Activated T-cell treated with anti-CD3 and anti-CD28 coated beads for 4 hours (primary cell): ENCODE measurements at regions not wholly inside any gene's neighbourhood (a gene's known extent, or its start where the extent isn't known, plus 50 kb on each side); places are given as distances from the start of the nearest gene placed in this dataset.
"Not testable (repeated sequence)": the region's sequence is repeated elsewhere in the genome, so short reads cannot be mapped to it uniquely, and the experiment has no call there.

Experiments
- DNase-seq: peaks from one replicate; pipeline ENCODE4 v3.0.0-alpha.2; 2020

DNA sequence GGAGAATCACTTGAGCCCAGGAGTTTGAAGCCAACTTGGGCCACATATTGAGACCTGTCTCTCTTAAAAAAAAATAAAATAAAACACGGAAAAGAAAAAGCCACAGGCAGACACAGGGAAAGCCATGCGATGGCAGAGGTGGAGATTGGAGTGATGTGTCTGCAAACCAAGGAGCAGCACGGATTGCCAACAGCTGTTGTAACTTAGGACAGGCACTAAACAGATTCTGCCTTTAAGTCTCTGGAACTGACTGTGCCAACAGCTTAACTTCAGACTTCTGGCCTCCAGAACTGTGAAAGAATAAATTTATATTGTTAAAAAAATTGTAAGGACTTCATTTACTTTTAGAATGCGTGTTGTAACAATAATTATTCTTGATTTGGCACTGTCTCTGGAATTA lies 318.5 kb upstream of the CHD1 start:
- no peak for DNase-seq

DNA sequence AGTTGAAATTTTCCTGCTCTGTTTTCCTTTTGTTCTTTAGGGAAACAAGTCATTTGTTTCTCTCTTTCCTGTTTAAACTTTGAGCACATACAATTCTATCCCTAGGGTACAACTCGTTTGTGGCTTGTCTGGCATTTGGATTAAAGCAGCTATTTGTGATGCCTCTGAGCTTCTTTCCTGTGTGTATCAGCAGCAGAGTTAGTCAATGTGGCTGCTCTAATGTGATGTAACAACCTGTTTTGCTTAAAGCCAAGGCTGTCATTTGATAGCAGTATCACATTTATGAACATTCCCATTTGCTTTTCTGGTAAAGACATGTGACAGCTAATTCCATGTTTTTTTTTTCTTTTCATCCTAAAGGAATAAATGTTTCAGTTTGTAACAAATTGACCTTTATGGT lies 314.3 kb upstream of the CHD1 start:
- DNase-seq: no peak

DNA sequence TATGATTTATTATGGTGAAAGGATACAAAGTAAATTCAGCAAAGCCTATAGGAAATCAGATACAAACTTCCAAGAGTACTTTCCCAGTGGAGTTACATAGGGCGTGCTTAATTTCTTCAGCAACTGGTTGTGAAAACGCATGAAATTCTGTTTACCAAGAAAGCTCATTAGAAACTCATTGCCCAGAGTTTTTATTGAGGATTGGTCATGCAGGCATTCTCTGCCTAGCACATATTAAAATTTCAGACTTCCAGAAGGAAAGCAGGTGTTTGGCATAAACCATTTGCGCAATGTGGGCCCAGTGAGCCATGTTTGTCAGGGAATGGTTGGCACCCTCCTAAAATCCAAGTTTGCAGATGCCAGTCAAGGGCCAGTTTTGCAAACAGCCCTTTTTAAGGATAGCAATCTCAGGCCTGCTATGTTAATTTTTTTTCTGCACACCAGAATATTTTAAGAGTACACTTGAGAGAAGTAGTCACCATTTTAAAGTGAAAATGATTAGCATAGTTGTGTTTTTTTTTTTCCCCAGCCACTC lies 311.1 kb upstream of the CHD1 start:
- no peak for DNase-seq

DNA sequence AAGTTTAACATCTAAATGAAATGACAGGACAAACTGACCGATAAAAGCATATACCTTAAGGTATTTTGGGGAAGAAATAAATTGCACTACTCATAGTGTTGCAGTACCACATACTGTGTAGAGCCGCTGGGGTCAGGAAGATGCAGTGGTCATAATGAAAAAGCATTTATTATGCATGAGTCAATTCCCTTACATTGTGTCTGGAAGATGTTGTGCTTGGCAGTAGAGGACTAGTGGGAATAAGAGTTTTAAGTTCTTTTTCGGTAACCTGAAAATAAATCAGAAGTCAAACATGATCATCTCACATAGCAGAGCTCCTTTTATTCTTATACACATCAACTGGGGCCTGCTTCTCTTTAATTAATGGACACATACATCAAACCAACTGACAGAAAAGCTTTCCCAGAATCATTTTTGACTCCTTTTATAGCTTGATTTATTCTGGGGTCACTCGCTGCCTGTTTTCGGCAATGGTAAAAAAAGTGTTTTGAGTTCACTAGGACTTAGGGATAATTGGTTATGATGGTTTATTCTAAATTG lies 262.5 kb upstream of the CHD1 start:
- no peak for DNase-seq

DNA sequence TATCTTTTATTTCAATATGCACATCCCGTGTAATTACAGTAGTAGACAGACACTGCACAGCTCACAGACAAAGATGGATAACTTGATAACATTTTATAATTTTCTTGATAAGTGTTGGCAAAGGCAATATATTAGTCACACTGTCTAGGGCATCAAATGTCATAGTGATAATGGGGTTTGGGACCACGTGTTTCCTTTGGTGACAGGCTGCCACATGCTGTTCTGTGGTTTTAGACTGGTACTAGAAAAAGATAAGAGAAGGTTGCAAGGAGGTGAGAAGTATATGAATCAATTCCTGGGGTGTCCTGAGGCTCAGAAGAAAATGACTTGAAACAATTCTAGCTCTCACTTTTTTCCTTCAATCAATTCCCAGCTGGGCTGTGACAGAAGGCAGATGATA lies 258.8 kb upstream of the CHD1 start:
- no peak for DNase-seq

DNA sequence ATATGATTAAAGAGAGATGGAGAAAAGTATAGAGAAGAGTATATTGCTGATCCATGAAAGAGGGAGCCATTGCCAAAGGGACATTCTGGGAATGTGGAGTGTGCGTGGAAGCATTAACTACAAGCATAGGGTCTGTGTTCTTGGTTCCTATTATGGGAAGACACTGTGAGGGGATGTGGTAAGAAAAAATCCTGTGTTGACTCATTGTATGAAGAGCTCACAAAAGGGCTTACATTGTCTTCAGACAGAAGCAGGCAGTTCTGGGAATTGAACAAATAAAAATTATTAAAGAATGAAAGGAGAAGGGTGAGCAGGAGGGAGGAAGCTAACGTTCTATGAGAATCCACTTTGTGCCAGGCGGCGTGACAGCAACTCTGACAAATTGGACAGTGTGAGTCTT lies 250.4 kb upstream of the CHD1 start:
- no peak for DNase-seq

DNA sequence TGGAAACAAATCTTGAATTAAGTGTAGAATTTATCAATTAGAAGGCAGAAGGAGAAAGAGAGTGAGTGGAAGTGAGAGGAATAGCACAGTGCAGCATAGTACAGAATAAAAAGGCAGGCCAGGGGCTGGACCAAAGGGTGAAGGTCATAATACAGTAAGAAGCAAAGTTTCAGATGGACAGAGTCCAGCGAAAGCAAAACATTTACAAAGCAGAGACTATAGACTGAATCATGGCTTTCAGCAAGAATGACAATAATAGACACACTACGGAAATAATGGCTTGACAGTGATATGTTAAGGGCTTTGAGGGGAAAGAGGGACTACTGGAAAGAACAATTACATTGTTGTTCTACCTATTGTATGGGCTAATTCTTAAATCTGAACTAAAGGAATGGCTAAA lies 249.0 kb upstream of the CHD1 start:
- no peak for DNase-seq

DNA sequence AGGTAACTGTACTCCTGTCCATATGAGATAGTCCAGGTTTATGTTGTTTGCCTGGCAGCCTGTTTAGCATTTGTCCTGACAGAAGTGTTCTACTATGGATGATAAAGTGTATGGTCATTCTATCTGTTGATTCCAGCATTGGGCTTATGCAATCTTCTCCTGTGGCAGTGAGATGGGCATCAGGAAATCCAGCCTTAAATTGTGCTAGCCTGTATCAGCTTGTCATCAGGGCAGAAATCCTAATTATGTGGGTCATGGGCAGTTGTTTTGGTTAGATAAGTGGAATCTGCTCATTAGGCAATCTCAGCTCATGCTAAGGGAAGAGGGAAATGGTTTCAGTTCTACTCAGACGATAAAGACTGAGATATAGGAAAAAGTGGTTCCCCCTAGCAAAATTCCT lies 247.4 kb upstream of the CHD1 start:
- DNase-seq: no peak

DNA sequence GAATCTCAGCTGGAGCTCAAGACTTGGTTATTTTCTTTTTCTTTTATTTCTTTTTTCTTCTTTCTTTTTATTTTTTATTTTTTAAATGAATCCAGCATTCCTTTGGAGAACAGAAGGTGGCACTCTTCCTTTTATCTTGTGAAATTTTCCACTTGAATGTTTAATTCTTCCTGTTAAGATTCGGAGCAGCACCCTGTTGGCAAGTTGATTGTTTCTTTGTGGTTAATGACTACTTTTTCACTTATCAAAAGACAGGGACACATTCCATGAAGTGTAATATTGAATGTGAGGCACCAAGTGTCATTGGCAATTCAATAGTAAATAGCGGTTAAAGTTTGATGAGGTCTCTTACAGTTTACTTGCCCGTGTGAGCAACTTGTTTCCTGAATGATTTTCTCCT lies 240.5 kb upstream of the CHD1 start:
- DNase-seq: no peak

DNA sequence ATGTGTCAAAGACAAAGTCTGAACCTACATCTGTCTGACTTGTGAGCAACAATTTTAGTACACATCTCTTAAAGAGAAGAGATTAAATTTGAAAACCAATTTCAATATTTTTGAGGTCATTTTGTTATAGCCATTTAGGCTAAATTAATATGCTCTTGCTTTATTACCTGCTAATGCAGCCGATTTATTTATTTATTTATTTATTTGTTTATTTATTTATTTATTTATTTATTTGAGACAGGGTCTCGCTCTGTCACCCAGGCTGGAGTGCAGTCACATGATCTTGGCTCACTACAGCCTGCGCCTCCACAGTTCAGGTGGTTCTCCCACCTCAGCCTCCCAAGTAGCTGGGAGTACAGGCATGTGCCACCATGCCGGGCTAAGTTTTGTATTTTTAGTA lies 232.7 kb upstream of the CHD1 start:
- DNase-seq: not testable (repeated sequence)

DNA sequence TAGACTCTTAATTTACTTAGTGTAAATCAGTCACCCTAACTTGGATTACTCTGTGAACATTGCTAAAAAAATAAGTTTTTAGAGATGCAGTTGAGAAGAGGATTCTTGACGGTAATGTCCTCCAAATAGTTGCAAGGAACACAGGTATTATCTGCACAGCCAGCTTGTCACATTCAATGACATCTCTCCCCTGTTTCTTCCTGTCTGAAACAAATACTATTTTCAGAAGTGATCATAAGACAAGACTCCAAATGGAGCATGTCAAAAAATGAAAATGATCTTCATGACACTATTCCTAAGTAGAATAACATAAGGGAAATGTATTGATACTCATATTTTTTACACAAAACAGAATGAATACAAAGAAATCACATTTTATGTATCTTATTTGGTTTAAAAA lies 227.9 kb upstream of the CHD1 start:
- DNase-seq: no peak

DNA sequence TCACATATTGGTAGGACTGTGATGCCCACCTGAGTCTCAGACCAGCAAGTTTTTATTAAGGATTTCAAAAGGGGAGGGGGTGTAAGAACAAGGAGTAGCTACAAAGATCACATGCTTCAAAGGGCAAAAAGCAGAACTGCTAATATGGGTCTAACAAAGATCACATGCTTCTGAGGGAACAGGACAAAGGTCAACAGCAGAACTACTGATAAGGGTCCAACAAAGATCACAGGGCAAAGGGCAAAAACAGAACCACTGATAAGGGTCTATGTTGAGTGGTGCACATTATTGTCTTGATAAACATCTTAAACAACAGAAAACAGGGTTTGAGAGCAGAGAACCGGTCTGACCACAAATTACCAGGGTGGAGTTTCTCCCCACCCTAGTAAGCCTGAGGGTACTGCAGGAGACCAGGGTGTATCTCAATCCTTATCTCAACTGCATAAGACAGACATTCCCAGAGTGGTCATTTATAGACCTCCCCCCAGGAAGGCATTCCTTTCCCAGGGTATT lies 214.5 kb upstream of the CHD1 start:
- not testable (repeated sequence) for DNase-seq

DNA sequence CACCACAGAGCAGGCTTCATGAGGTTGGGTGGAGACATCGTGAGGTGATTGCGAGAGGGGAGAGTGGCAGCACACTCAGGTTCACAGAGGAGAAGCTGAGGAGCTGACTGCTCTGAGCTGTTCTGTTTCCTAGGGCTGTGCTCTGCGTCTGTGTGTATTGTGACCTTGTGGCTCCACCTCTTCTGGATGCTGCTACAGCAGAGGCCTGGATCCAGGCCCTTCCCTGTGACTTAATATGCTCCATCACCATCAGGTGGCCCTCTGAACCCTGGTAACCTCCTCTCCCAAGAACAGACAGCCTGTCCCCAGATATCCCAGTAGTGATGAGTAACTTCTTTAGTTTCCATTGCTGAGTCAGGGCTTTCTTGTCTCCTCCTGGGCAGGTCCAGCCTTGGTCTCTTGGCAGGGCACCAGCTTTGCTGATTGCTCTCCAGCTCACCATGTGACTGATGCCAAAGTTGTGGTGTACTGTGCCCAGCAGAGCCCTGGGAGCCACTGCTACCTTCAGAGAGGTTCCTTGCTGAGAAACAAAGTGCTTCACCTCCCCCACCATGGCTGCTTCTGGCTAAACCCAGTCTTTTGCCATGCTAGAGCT lies 212.8 kb upstream of the CHD1 start:
- DNase-seq: no peak

DNA sequence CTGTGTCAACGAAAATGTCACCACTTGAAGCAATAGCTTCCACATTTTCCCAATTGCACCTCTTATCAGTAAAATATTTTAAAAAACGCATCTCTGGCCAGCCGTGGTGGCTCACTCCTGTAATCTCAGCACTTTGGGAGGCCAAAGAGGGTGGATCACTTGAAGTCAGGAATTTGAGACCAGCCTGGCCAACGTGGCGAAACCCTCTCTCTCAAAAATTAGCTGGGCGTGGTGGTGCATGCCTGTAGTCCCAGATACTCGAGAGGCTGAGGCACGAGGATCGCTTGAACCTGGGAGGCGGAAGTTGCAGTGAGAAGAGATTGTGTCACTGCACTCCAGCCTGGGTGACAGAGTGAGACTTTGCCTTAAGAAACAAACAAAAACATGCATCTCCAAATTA lies 210.1 kb upstream of the CHD1 start:
- DNase-seq: no peak

DNA sequence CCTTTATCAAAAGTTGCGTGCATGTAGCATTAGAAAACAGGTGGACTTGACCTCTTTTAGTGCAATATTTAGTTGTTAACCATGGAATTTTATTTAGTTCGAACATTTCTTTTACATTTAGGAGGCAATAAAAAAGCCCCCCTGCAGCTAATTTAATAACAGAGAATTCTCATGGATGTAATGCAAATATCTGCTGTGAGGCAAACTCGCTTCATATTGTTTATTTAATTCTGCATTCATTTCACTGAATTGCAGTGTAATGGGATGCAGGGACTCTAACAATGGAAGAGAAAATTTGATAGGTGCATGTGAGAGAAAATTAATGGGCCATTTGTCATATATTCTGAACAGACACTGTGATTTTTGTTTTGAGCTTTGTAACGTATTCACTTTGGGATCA lies 205.1 kb upstream of the CHD1 start:
- DNase-seq: no peak

DNA sequence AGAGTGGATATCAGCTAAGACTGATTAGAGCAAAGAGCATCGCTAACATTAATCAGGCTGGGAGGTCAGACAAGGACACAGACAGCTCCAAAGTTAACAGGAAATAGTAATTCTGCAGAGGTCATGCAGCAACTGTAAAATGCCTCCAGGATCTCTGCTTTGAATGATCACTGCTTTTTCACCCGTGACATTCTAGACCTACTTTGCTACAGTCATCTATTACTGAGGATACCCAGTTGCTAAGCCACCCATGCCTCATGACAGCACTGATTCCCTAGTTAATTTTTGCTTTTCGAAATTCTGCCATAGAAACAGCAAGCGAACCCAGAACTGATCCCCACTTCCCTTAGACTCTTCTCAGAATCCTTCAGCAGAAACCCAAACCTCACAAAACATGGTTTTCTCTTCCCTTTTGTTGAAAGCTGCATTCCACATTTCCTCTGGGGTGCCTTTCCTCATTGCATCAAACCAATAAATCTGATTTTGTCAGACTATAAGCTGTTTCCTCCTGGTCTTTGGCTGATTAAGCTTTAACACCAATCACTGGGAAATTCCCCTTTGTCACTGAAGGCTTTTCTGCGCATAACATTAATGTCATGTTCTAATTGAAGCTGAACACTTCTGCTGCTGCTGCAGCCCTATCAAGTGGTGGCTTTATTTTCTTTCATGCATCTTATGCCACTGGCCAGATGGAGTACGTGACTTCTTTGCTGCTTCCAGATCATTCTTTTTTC lies 201.1 kb upstream of the CHD1 start:
- no peak for DNase-seq

DNA sequence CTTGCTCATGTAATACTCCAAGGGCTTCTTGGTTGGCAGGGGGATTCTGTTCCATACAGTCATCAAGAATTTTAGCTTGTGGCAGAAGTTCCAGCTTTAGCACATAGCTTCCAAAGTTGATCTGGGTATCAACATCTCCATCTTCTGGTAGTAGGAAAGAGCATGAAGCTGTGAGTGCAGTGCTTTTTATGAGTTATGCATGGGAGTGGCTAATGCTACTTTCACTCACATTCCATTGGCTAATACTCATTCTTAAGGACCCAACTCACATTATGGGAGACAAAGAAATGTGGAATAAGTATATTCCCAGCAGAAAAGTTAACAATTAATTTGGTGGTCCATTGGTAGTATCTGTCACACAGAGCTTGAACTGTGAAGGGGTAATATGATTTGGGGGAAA lies 194.2 kb upstream of the CHD1 start:
- no peak for DNase-seq

DNA sequence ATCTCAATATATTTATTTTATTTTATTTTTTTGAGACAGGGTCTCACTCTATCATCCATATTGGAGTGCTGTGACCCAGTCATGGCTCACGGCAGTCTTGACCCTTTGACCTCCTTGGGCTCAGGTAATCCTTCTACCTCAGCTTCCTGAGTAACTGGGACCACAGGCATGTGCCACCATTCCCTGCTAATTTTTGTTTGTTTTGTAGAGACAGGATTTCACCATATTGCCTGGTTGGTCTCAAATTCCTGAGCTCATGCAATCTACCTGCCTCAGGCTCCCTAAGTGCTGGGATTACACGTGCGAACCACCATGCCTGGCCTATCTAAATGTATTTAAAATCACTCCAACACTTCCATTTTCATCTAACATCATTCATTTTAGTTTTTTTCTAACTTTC lies 190.5 kb upstream of the CHD1 start:
- DNase-seq: no peak

DNA sequence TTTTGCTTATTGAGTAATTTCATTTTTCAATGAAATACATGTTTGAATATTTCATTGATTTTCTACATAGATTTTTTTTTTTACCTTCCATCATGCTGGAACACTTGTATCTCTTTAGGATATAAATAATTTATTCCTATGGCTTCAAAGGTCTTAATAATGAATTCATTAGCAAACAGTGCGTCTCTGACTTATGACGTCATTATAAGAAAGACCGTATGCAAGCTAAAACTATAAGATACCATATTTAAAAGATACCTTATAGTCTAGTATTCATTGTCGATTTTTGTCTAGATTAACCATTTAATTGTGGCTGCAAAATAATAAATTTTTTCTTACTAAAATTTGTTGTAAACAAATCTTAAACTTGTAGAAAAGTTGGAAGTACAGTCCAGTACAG lies 187.7 kb upstream of the CHD1 start:
- no peak for DNase-seq

DNA sequence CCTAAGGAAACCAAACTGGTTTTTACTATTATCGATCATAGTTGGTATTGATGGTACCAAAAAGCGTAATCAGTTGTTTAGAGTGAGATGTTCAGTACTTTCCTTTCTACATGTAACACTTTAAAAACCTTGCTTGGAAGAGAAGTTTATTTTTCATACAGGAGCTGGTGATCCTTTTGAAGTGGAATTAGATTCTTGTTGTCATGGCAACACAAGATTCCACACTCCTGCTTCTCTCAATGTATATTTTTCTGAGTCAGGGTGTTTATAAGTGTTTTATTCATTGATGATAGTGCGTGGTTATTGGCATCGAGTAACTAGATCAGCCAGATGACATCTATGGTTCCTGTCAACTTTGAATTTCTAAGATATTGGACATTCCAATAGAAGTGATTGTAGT lies 181.1 kb upstream of the CHD1 start:
- DNase-seq: no peak

DNA sequence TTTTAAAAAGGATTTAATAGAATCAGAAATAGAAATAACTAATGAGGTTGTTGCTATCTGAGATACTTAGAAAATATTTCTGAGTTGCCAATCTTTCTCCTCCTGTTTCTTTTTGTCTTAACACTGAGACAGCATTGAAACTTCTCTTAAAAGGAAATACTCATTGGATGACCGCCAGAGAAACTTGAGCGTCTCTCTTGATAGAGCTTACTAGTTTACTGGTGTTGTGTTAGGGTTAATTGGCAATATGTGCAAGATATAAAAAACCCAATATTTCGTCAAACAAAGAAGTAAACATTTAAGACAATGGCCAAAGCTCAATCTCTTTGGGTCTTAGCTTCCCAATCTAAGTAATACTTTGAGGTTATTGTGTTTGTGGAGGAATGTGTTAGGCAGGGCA lies 176.4 kb upstream of the CHD1 start:
- DNase-seq: no peak

DNA sequence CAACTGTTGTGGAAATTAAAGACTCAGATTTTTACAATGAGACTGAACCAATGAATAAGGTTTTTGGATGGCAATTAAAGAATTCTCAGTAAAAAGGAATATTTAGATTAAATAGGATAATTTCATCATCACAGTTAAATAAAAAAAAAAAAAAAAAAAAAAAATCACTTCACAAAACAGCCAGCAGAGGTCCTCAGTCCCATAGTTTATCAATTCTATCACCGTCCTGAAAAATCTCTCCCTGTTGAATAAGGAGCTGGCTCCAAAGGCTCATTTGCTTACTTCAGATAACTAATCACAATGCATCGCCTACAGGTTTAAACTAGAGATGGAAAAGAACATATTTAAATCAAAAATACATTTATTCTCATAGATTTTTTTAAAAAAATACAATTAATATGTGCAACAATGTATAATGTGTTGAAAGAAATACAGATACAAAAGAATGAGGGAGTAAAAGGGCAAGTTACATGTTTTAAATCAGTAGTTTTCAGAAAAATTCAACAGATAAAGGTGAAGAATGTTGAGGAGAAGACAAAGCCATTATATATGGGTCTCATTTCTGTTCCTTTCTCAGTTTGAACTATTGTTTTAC lies 175.8 kb upstream of the CHD1 start:
- no peak for DNase-seq

DNA sequence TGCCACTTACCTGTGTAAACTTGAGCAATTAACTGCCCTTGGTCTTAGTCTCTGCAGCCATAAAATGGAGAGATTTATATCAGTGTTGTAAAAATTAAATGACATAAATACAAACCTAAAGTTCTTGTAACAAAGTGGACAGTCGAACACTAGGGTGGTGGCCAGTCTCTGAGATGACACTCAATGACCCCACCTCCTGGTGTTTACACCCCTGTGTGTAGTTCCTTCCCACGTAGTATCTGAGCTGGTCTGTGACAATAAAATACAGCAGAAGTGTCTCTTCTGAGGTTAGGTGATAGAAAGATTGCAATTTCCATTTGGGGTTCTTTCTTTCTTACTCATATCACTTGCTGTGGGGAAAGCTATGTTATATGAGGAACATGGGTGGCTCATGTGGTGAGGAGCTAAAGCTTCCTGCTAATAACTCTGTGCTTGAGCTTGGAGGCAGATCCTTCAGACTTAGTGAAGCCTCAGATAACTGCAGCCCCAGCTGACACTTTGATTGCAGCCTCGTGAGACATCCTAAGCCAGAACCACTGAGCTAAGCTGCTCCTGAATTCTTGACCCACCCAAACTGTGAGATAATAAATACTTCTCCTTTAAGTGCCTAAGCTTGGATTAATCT lies 173.4 kb upstream of the CHD1 start:
- DNase-seq: no peak

DNA sequence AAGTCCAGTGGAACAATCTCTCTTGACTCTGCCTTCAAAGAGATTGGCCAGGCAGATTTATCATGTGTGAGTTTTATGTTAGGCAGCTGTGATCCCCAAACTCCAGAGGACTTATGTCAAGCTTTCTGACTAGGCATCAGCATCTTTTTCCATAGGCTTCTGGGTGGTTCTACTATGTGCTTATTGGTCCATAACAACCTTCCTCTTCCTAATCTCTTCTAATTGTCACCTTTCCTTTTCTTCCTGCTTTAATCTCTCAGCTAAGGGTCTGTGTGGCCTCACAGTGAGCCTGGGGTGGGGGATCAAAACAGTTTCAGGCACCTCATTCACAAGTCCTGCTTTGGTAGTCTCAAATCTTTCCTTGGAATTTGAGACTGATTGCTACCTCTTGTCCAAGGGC lies 170.9 kb upstream of the CHD1 start:
- no peak for DNase-seq
